ENCODE measurements at regions not wholly inside any gene's neighbourhood (a gene's known extent, or its start where the extent isn't known, plus 50 kb on each side); places are given as distances from the start of the nearest gene placed in this dataset.
A peak's percentile ranks its signal among the peaks of the same experiment; 100 is the strongest.

- Histone ChIP-seq H3K27ac (no peak overlapping the region), H3K4me3 (ENCODE audit: low read depth, low read length) (no peak overlapping the region), H3K36me3 (replicated peaks) (no peaks in the 10 kb centered on the region), H3K27me3 (replicated peaks) (no peaks in the 10 kb centered on the region)
- in situ Hi-C loops (cut with HindIII; ENCODE audit: low pct_ligation_motif_present, low sequenced_read_pairs): no loop called here
- TF ChIP-seq CTCF (IDR thresholded peaks at IDR 0.05; ENCODE audit: low read depth, low read length, missing control alignments): no peak
- DNase-seq: no peak
Measured at GRCh38 chr11:29023761-29024160, 915.6 kb downstream of the METTL15 start.

GRCh38 chr11:29022676-29023075 is 914.5 kb downstream of the METTL15 start:
- Histone ChIP-seq H3K36me3 (replicated peaks) (no peaks in the 10 kb centered on the region), H3K27me3 (replicated peaks) (no peaks in the 10 kb centered on the region), H3K4me3 (ENCODE audit: low read depth, low read length) (no peak overlapping the region), H3K27ac (no peak overlapping the region)
- no peak for TF ChIP-seq CTCF (IDR thresholded peaks at IDR 0.05; ENCODE audit: low read depth, low read length, missing control alignments)
- in situ Hi-C loops (cut with HindIII; ENCODE audit: low pct_ligation_motif_present, low sequenced_read_pairs): no loop called here
- DNase-seq: no peak

- TF ChIP-seq CTCF (IDR thresholded peaks at IDR 0.05; ENCODE audit: low read depth, low read length, missing control alignments): peak; percentile 82
- in situ Hi-C loops (cut with HindIII; ENCODE audit: low pct_ligation_motif_present, low sequenced_read_pairs): no loop called here
- no peaks in the 10 kb centered on the region for H3K36me3 ChIP-seq (replicated peaks)
- no peaks in the 10 kb centered on the region for H3K27me3 ChIP-seq (replicated peaks)
- peak overlapping the region; percentile 87 for H3K27ac ChIP-seq
- no peak overlapping the region for H3K4me3 ChIP-seq (ENCODE audit: low read depth, low read length)
- peak; percentile 78 for DNase-seq
Measured at GRCh38 chr11:29019960-29020683, 911.9 kb downstream of the METTL15 start.

- no peaks in the 10 kb centered on the region for H3K27me3 ChIP-seq (replicated peaks)
- H3K4me3 ChIP-seq (ENCODE audit: low read depth, low read length): no peak overlapping the region
- no peak for TF ChIP-seq CTCF (IDR thresholded peaks at IDR 0.05; ENCODE audit: low read depth, low read length, missing control alignments)
- peak overlapping the region; percentile 87 for H3K27ac ChIP-seq
- in situ Hi-C loops (cut with HindIII; ENCODE audit: low pct_ligation_motif_present, low sequenced_read_pairs): no loop called here
- peak; percentile 90 for DNase-seq
- H3K36me3 ChIP-seq (replicated peaks): no peaks in the 10 kb centered on the region
Measured at GRCh38 chr11:29018631-29019030, 910.4 kb downstream of the METTL15 start.

- DNase-seq: no peak
- TF ChIP-seq CTCF (IDR thresholded peaks at IDR 0.05; ENCODE audit: low read depth, low read length, missing control alignments): no peak
- Histone ChIP-seq H3K4me3 (ENCODE audit: low read depth, low read length) (no peak overlapping the region), H3K27me3 (replicated peaks) (no peaks in the 10 kb centered on the region), H3K27ac (peak overlapping the region; percentile 87), H3K36me3 (replicated peaks) (no peaks in the 10 kb centered on the region)
- in situ Hi-C loops (cut with HindIII; ENCODE audit: low pct_ligation_motif_present, low sequenced_read_pairs): no loop called here
Measured at GRCh38 chr11:29017941-29018340, 909.8 kb downstream of the METTL15 start.

- no peaks in the 10 kb centered on the region for H3K36me3 ChIP-seq (replicated peaks)
- H3K27me3 ChIP-seq (replicated peaks): no peaks in the 10 kb centered on the region
- DNase-seq: no peak
- no peak for TF ChIP-seq CTCF (IDR thresholded peaks at IDR 0.05; ENCODE audit: low read depth, low read length, missing control alignments)
- in situ Hi-C loops (cut with HindIII; ENCODE audit: low pct_ligation_motif_present, low sequenced_read_pairs): no loop called here
- no peak overlapping the region for H3K27ac ChIP-seq
- H3K4me3 ChIP-seq (ENCODE audit: low read depth, low read length): no peak overlapping the region
Measured at GRCh38 chr11:29012507-29012906, 904.3 kb downstream of the METTL15 start.

All from brain microvascular endothelial cell (primary cell).